ENCODE measurements at regions not wholly inside any gene's neighbourhood (a gene's known extent, or its start where the extent isn't known, plus 50 kb on each side); places are given as distances from the start of the nearest gene placed in this dataset.
"Not testable (repeated sequence)": the region's sequence is repeated elsewhere in the genome, so short reads cannot be mapped to it uniquely, and the experiment has no call there.

- no peak for DNase-seq
Measured at GRCh38 chr12:73731658-73732057, 806.0 kb upstream of the ATXN7L3B start.

- no peak for DNase-seq
Measured at GRCh38 chr12:73769337-73769736, 768.3 kb upstream of the ATXN7L3B start.

- DNase-seq: no peak
Measured at GRCh38 chr12:73798523-73798922, 739.1 kb upstream of the ATXN7L3B start.

- DNase-seq: no peak
Measured at GRCh38 chr12:73815072-73815645, 722.5 kb upstream of the ATXN7L3B start.

GRCh38 chr12:73817161-73817560 lies 720.5 kb upstream of the ATXN7L3B start:
- no peak for DNase-seq

- no peak for DNase-seq
Measured at GRCh38 chr12:73833746-73834145, 703.9 kb upstream of the ATXN7L3B start.

GRCh38 chr12:73841963-73842362 lies 695.7 kb upstream of the ATXN7L3B start:
- DNase-seq: no peak

- no peak for DNase-seq
Measured at GRCh38 chr12:73863546-73863945, 674.1 kb upstream of the ATXN7L3B start.

- DNase-seq: no peak
Measured at GRCh38 chr12:73867147-73867546, 670.5 kb upstream of the ATXN7L3B start.

- DNase-seq: not testable (repeated sequence)
Measured at GRCh38 chr12:73877291-73877690, 660.3 kb upstream of the ATXN7L3B start.

GRCh38 chr12:73892201-73892600 lies 645.4 kb upstream of the ATXN7L3B start:
- no peak for DNase-seq

- no peak for DNase-seq
Measured at GRCh38 chr12:73898645-73899044, 639.0 kb upstream of the ATXN7L3B start.

- no peak for DNase-seq
Measured at GRCh38 chr12:73902260-73902659, 635.4 kb upstream of the ATXN7L3B start.

GRCh38 chr12:73906757-73907156 lies 630.9 kb upstream of the ATXN7L3B start:
- no peak for DNase-seq

- no peak for DNase-seq
Measured at GRCh38 chr12:73935817-73936216, 601.8 kb upstream of the ATXN7L3B start.

GRCh38 chr12:73947326-73948026 lies 590.2 kb upstream of the ATXN7L3B start:
- DNase-seq: no peak

GRCh38 chr12:73950507-73950906 lies 587.1 kb upstream of the ATXN7L3B start:
- no peak for DNase-seq

GRCh38 chr12:73951956-73952703 lies 585.5 kb upstream of the ATXN7L3B start:
- DNase-seq: no peak

GRCh38 chr12:73964641-73965040 lies 573.0 kb upstream of the ATXN7L3B start:
- DNase-seq: no peak

GRCh38 chr12:73973486-73973885 lies 564.1 kb upstream of the ATXN7L3B start:
- no peak for DNase-seq

- no peak for DNase-seq
Measured at GRCh38 chr12:73984552-73984951, 553.1 kb upstream of the ATXN7L3B start.

- DNase-seq: no peak
Measured at GRCh38 chr12:73991138-73991537, 546.5 kb upstream of the ATXN7L3B start.

- DNase-seq: no peak
Measured at GRCh38 chr12:73998894-73999293, 538.7 kb upstream of the ATXN7L3B start.

- no peak for DNase-seq
Measured at GRCh38 chr12:74015118-74015517, 522.5 kb upstream of the ATXN7L3B start.

All from suppressor macrophage treated with lipopolysaccharide for 1 hour (primary cell).